Neuronal stem cell (in vitro differentiated cells): ENCODE measurements at regions not wholly inside any gene's neighbourhood (a gene's known extent, or its start where the extent isn't known, plus 50 kb on each side); places are given as distances from the start of the nearest gene placed in this dataset.

Experiments
- DNase-seq: peaks from one replicate; pipeline ENCODE4 v3.0.0-alpha.2; 2013; ENCODE audit warnings: low spot score
- H2AFZ ChIP-seq: one replicate; pipeline ENCODE4 v1.6.1; 2013; ENCODE audit warnings: mild to moderate bottlenecking, low read length, inconsistent platforms
- H2AK5ac ChIP-seq: 2 replicates; pipeline ENCODE4 v1.6.1; 2013; ENCODE audit warnings: low read depth, mild to moderate bottlenecking, inconsistent platforms, low read length, moderate library complexity, mixed read lengths
- H2BK120ac ChIP-seq: 2 replicates; pipeline ENCODE4 v1.6.1; 2013; ENCODE audit warnings: low read depth, mild to moderate bottlenecking, inconsistent platforms, low read length, moderate library complexity, mixed read lengths
- H2BK12ac ChIP-seq: one replicate; pipeline ENCODE4 v1.6.1; 2013; ENCODE audit warnings: low read length, inconsistent platforms
- H2BK15ac ChIP-seq: 2 replicates; pipeline ENCODE4 v1.6.1; 2013; ENCODE audit warnings: mild to moderate bottlenecking, low read length, inconsistent platforms, mixed read lengths
- H2BK5ac ChIP-seq: one replicate; pipeline ENCODE4 v1.6.1; 2013; ENCODE audit warnings: inconsistent platforms, mild to moderate bottlenecking, low read length, moderate library complexity
- H3K14ac ChIP-seq: one replicate; pipeline ENCODE4 v1.6.1; 2013; ENCODE audit warnings: low read length, inconsistent platforms
- H3K18ac ChIP-seq: 2 replicates; pipeline ENCODE4 v1.6.1; 2013; ENCODE audit warnings: low read length, inconsistent platforms
- H3K23ac ChIP-seq: 2 replicates; pipeline ENCODE4 v1.6.1; 2013; ENCODE audit warnings: low read depth, mild to moderate bottlenecking, mixed read lengths, low read length, inconsistent platforms; ENCODE audit not compliant: poor library complexity
- H3K27ac ChIP-seq: replicated peaks from 3 replicates; pipeline ENCODE4 v1.5.1; 2013; ENCODE audit warnings: low read length, inconsistent platforms
- H3K27me3 ChIP-seq, 3 experiments: 2 replicates each; pipeline ENCODE4 v1.6.1; 2013; ENCODE audit warnings: low read length in 3 of 3, mild to moderate bottlenecking in 2 of 3, inconsistent platforms in 1 of 3, low read depth in 1 of 3, mixed read lengths in 1 of 3, moderate library complexity in 1 of 3; ENCODE audit not compliant: control insufficient read depth in 3 of 3, insufficient read depth in 3 of 3
- H3K36me3 ChIP-seq, 2 donors: replicated peaks in 1 of 2; 2 replicates each; pipeline ENCODE4 v1.6.1; 2013; ENCODE audit warnings: low read length in 2 of 2; ENCODE audit not compliant: control insufficient read depth in 2 of 2, insufficient read depth in 2 of 2
- H3K4ac ChIP-seq: 2 replicates; pipeline ENCODE4 v1.6.1; 2013; ENCODE audit warnings: inconsistent platforms, mild to moderate bottlenecking, low read length, moderate library complexity
- H3K4me1 ChIP-seq, 2 donors: 1 replicate in 1 of 2; 2 replicates in 1 of 2; pipeline ENCODE4 v1.6.1; 2013; ENCODE audit warnings: low read length in 2 of 2, low read depth in 1 of 2; ENCODE audit not compliant: control insufficient read depth in 2 of 2, insufficient read depth in 1 of 2
- H3K4me2 ChIP-seq: one replicate; pipeline ENCODE4 v1.6.1; 2013; ENCODE audit warnings: mild to moderate bottlenecking, low read length, inconsistent platforms; ENCODE audit not compliant: insufficient read depth, poor library complexity, severe bottlenecking
- H3K4me3 ChIP-seq, 2 donors: 2 replicates each; pipeline ENCODE4 v1.5.1; 2013; ENCODE audit warnings: low read length in 2 of 2, mild to moderate bottlenecking in 2 of 2, inconsistent platforms in 1 of 2, moderate library complexity in 1 of 2
- H3K79me1 ChIP-seq: one replicate; pipeline ENCODE4 v1.6.1; 2013; ENCODE audit warnings: low read depth, mild to moderate bottlenecking, inconsistent platforms, low read length, moderate library complexity
- H3K9ac ChIP-seq: one replicate; pipeline ENCODE4 v1.6.1; 2013; ENCODE audit warnings: mild to moderate bottlenecking, low read depth, low read length, inconsistent platforms; ENCODE audit not compliant: poor library complexity
- H3K9me3 ChIP-seq, 2 donors: replicated peaks in 1 of 2; 2 replicates each; pipeline versions ENCODE3 to v1.6.1; 2013; ENCODE audit warnings: low read length in 2 of 2, mild to moderate bottlenecking in 2 of 2, inconsistent platforms in 1 of 2, low read depth in 1 of 2, mixed read lengths in 1 of 2, moderate library complexity in 1 of 2; ENCODE audit not compliant: control insufficient read depth in 2 of 2, insufficient read depth in 1 of 2
- H4K8ac ChIP-seq: one replicate; pipeline ENCODE4 v1.6.1; 2013; ENCODE audit warnings: low read depth, mild to moderate bottlenecking, inconsistent platforms, low read length, moderate library complexity
- H4K91ac ChIP-seq: one replicate; pipeline ENCODE4 v1.6.1; 2013; ENCODE audit warnings: low read length, low read depth, mild to moderate bottlenecking, inconsistent platforms; ENCODE audit not compliant: poor library complexity
- WGBS, 2 donors: extraction: QIAGEN DNeasy Blood & Tissue Kit; methylation state at CpG; one replicate each; pipeline ENCODE4 v1.1.7; 2013; ENCODE audit warnings: missing lambda C conversion rate in 2 of 2, mixed read lengths in 1 of 2; ENCODE audit not compliant: insufficient read length in 2 of 2, insufficient replicate concordance in 1 of 2; ENCODE audit errors: extremely low coverage in 2 of 2; 5-methylcytosine and 5-hydroxymethylcytosine counted together

- Histone ChIP-seq H2BK12ac (no peak overlapping the region), H3K18ac (no peak overlapping the region), H4K8ac (no peak overlapping the region), H3K9ac (no peak overlapping the region), H3K79me1 (no peaks in the 10 kb centered on the region), H2BK5ac (no peak overlapping the region), H3K4me2 (no peak overlapping the region), H3K14ac (no peak overlapping the region), H4K91ac (no peak overlapping the region), H3K4me3 (no peak overlapping the region), H2AFZ (no peak overlapping the region), H3K36me3 (no peaks in the 10 kb centered on the region), H2BK15ac (no peak overlapping the region), H3K9me3 (peaks cover 0 to 4% of the 10 kb centered on the region in 2 donors), H2AK5ac (peak overlapping the region; percentile 56), H3K23ac (peak overlapping the region; percentile 34), H3K27ac (no peak overlapping the region), H3K4ac (no peak overlapping the region), H3K4me1 (no peaks in the 10 kb centered on the region), H3K27me3 (peaks cover 0 to 53% (median 0%) of the 10 kb centered on the region in 3 experiments), H2BK120ac (no peak overlapping the region)
- no peak for DNase-seq
- no CpG with 5 or more reads among the region's 20 CpGs for WGBS, 2 donors
These were observed 50.9 kb upstream of the TPM4 start for GRCh38 chr19:16025108-16026101.

DNA sequence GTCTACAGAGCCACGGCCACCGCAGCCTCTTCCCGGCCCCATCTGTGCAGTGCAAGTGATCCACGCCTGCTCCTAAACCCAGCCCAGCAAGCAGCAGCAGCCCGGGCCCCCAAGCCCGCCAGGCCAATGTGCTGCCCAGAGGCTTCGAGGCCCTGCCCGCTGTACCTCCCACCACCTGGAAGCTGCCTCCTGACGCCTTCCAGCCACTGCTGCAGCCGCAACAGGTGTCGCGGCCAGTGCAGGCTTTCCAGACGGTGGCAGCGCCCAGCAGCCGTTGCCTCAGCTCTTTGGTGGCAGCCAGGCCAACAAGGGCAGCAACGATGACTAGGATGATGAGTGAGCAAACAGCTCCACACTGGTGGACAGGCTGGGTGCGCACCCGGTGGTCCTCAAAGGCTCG, 50.2 kb upstream of the TPM4 start:
- Histone ChIP-seq H3K18ac (peak overlapping the region; percentile 9), H3K27me3 (peaks cover 0 to 51% (median 0%) of the 10 kb centered on the region in 3 experiments), H3K4me2 (no peak overlapping the region), H2AK5ac (no peak overlapping the region), H2BK5ac (no peak overlapping the region), H4K91ac (no peak overlapping the region), H3K14ac (peak overlapping the region; percentile 56), H2AFZ (no peak overlapping the region), H2BK120ac (no peak overlapping the region), H3K36me3 (no peaks in the 10 kb centered on the region), H3K9ac (no peak overlapping the region), H2BK12ac (no peak overlapping the region), H3K4ac (no peak overlapping the region), H3K79me1 (no peaks in the 10 kb centered on the region), H3K23ac (peak overlapping the region; percentile 34), H2BK15ac (no peak overlapping the region), H3K9me3 (peaks cover 0 to 4% of the 10 kb centered on the region in 2 donors), H3K4me3 (peak overlapping the region in 1 of 2 donors; percentile 9), H3K27ac (no peak overlapping the region), H3K4me1 (no peaks in the 10 kb centered on the region), H4K8ac (no peak overlapping the region)
- no CpG with 5 or more reads among the region's 19 CpGs for WGBS, 2 donors
- no peak for DNase-seq
